Mesothelial cell of epicardium (in vitro differentiated cells): ENCODE measurements at regions not wholly inside any gene's neighbourhood (a gene's known extent, or its start where the extent isn't known, plus 50 kb on each side); places are given as distances from the start of the nearest gene placed in this dataset.

Experiments used
- DNase-seq, 2 experiments: peaks; one replicate each; pipeline ENCODE4 v3.0.0; 2021; ENCODE audit warnings: low spot score in 2 of 2; ENCODE audit not compliant: unreplicated experiment in 2 of 2
- H3K27ac Mint-ChIP-seq: 2 replicates; pipeline ENCODE4 v1.8.0; 2021; ENCODE audit warnings: mixed read lengths
- H3K27me3 Mint-ChIP-seq: 2 replicates; pipeline ENCODE4 v1.8.0; 2021; ENCODE audit warnings: low read depth, mixed read lengths
- H3K36me3 Mint-ChIP-seq: 2 replicates; pipeline ENCODE4 v1.8.0; 2021; ENCODE audit warnings: mixed read lengths
- H3K4me1 Mint-ChIP-seq: 2 replicates; pipeline ENCODE4 v1.8.0; 2021; ENCODE audit warnings: mixed read lengths
- H3K4me3 Mint-ChIP-seq: 2 replicates; pipeline ENCODE4 v1.8.0; 2021; ENCODE audit warnings: mild to moderate bottlenecking, moderate library complexity, mixed read lengths
- H3K9me3 Mint-ChIP-seq: 2 replicates; pipeline ENCODE4 v1.8.0; 2021; ENCODE audit warnings: mixed read lengths
- CTCF ChIP-seq: fragments of 200-600 bp; sonication (generic); IDR thresholded peaks from one replicate; pipeline ENCODE4 v1.5.0; 2021; ENCODE audit warnings: antibody characterized with exemption; ENCODE audit not compliant: unreplicated experiment

- no peak overlapping the region for H3K4me3 Mint-ChIP-seq
- no peak for TF ChIP-seq CTCF
- peaks cover 20% of the 10 kb centered on the region for H3K9me3 Mint-ChIP-seq
- no peak for DNase-seq
- no peaks in the 10 kb centered on the region for H3K36me3 Mint-ChIP-seq
- no peaks in the 10 kb centered on the region for H3K27me3 Mint-ChIP-seq
- H3K4me1 Mint-ChIP-seq, result peaks cover 7% of the 10 kb centered on the region
- H3K27ac Mint-ChIP-seq, result no peak overlapping the region
These were observed 68.0 kb upstream of the NKD1 start for GRCh38 chr16:50480206-50480605.

GRCh38 chr16:50479771-50480170 lies 68.4 kb upstream of the NKD1 start:
- Mint-ChIP-seq H3K9me3 (peaks cover 16% of the 10 kb centered on the region), H3K4me3 (no peak overlapping the region), H3K36me3 (no peaks in the 10 kb centered on the region), H3K4me1 (peaks cover 7% of the 10 kb centered on the region), H3K27ac (no peak overlapping the region), H3K27me3 (no peaks in the 10 kb centered on the region)
- no peak for DNase-seq
- no peak for TF ChIP-seq CTCF

- H3K36me3 Mint-ChIP-seq, result no peaks in the 10 kb centered on the region
- H3K4me1 Mint-ChIP-seq, result peaks cover 7% of the 10 kb centered on the region
These were observed 69.4 kb upstream of the NKD1 start for GRCh38 chr16:50478773-50479149.

GRCh38 chr16:50478075-50478772 lies 70.0 kb upstream of the NKD1 start:
- Mint-ChIP-seq H3K4me3 (no peak overlapping the region), H3K4me1 (peaks cover 7% of the 10 kb centered on the region), H3K27ac (no peak overlapping the region), H3K36me3 (no peaks in the 10 kb centered on the region), H3K9me3 (peaks cover 3% of the 10 kb centered on the region), H3K27me3 (no peaks in the 10 kb centered on the region)
- no peak for DNase-seq
- TF ChIP-seq CTCF, result no peak

More at GRCh38 chr16:50478773-50479149, 69.4 kb upstream of the NKD1 start:
- no peak for DNase-seq
- no peak for TF ChIP-seq CTCF
- Mint-ChIP-seq H3K9me3 (peaks cover 7% of the 10 kb centered on the region), H3K4me3 (no peak overlapping the region), H3K27me3 (no peaks in the 10 kb centered on the region), H3K27ac (no peak overlapping the region)

- Mint-ChIP-seq H3K4me1 (peaks cover 7% of the 10 kb centered on the region), H3K27ac (no peak overlapping the region), H3K9me3 (peaks cover under 1% of the 10 kb centered on the region), H3K4me3 (no peak overlapping the region), H3K27me3 (no peaks in the 10 kb centered on the region), H3K36me3 (no peaks in the 10 kb centered on the region)
- no peak for DNase-seq
- no peak for TF ChIP-seq CTCF
These were observed 71.5 kb upstream of the NKD1 start for GRCh38 chr16:50476486-50477255.
